OCI-M2 (cell line): ENCODE measurements at regions not wholly inside any gene's neighbourhood (a gene's known extent, or its start where the extent isn't known, plus 50 kb on each side); places are given as distances from the start of the nearest gene placed in this dataset.

Experiments
- DNase-seq: peaks from one replicate; lab custom pipeline; 2025; ENCODE audit not compliant: unreplicated experiment; lab: John Stamatoyannopoulos, UW

DNA sequence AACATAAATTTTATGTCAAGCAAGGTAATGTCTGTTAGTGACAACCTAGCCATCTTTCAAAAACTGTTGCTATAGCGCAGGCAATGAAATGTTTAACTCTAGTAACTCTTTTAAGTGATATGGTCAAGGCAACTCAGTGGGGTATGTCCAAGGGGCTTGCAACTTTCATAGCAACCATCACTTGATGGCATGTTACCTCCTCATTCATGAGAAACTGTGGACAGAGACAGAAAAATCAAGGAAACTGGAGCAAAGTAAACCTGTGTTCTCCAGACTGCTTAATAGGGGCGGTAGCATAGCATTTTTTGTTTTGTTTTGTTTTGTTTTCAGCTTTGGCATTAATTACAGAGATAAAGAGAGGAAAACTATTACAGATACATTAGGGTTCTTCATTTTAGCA is 1456.8 kb upstream of the AGA start:
- DNase-seq: no peak

DNA sequence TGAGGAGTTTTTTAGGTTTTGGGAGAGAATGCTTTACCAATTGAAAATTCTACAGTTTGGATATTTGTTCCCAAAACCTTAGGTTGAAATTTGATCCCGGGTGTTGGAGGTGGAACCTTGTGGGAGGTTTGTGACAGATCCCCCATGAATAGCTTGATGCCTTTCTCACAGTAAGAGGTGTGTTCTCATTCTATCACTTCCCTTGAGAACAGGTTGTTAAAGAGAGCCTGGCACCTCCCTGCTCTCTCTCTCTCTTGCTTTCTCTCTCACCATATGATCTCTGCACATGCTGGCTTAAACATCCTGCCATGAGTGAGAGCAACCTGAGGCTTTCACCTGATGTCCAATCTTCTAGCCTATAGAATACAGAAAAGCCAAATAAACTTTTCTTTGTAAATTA is 1475.5 kb upstream of the AGA start:
- no peak for DNase-seq

DNA sequence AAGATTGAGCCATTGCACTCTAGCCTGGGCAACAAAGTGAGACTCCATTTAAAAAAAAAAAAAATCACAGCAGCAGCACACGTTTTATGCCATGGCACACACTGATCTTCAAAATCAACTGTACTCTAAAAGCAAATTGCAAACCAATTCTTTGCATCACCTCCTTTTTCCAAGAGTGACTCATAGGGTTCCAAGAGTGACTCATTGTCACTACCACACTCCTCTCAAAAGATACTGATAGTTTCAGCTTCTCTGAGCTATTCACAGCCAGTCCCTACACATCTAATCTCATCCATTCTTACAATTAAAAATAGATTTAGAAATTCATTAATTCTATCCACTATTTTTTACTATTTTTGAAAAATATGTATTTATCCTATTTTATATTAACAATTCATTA is 1494.9 kb upstream of the AGA start:
- no peak for DNase-seq

DNA sequence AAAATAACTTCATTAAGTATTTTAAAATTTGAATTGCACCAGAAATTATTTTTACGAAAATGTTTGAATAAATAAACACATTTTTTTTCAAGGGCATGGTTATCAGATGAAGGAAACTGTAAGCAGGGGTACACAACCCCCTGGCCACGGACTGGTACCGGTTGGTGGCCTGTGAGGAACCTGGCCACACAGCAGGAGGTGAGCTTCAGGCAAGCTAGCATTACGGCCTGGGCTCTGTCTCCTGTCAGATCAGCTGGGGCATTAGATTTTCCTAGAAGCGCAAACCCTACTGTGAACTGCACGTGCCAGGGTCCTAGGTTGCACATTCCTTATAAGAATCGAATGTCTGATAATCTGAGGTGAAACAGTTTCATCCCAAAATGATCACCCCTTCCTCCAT is 1499.7 kb upstream of the AGA start:
- DNase-seq: no peak

DNA sequence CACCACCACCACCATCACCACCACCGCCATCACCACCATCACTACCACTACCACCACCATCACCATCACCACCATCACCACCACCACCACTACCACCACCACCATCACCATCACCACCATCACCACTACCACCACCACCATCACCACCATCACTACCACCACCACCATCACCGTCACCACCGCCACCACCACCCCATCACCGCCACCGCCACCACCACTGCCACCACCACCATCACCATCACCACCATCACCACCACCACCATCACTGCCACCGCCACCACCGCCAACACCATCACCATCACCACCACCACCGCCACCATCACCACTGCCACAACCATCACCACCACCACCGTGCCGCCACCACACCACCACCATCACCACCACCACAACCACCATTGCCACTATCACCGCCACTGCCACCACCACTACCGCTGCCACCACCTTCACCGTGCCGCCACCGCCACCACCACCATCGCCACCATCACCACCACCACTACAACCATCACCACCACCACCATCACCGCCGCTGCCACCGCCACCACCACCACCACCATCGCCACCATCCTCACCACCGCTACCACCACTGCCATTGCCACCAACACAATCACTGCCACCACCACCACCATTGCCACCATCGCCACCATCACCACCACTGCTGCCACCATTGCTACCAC is 1511.3 kb upstream of the AGA start:
- no peak for DNase-seq

DNA sequence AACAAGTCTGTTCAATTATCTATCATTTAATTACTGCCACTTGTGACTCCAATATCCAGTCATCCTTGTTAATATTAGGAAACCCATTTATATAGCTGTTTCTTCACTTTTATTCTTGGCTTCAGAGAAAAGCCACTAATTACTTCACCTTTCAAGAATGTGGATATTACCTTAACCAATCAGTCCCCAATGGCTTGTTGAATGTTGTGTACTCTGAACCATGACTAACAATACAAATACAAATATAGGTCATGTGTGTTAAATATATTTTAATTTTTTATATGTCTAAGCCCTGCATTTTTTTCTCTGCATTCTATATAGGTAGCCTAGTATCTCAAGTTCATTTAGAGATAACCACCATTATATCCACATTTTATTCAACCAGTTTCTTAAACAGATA is 1513.4 kb upstream of the AGA start:
- DNase-seq: no peak

DNA sequence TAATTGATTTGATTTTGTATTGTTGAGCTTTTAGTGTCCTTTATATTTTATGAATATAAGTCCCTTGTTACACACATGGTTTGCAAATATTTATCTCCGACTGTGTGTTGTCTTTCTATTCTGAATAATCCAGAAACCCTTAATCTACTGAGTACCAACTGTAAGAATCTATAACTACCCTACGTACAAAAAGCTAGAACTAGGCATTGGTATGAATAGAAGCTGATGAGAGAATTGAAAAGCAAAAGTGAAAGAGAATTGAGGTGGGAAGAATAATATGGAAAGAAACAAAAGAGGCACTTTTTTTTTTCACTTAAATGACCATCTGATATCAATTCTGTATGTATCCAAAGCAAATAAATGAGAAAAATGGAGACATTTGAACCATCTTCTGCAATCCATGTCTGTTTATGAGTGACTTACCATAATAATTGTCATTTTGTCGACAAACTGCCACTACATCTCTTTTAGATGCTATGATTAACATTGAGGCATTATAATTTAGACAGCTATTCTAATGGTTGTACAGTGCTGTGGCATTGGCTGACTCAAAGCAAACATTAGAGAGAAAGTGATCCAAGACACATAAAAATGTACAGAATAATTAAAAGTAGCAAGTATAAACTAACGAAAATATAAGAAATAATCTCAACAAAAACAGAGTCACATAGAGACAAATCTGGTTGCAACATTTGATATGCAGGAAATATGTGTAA is 1516.6 kb upstream of the AGA start:
- no peak for DNase-seq

DNA sequence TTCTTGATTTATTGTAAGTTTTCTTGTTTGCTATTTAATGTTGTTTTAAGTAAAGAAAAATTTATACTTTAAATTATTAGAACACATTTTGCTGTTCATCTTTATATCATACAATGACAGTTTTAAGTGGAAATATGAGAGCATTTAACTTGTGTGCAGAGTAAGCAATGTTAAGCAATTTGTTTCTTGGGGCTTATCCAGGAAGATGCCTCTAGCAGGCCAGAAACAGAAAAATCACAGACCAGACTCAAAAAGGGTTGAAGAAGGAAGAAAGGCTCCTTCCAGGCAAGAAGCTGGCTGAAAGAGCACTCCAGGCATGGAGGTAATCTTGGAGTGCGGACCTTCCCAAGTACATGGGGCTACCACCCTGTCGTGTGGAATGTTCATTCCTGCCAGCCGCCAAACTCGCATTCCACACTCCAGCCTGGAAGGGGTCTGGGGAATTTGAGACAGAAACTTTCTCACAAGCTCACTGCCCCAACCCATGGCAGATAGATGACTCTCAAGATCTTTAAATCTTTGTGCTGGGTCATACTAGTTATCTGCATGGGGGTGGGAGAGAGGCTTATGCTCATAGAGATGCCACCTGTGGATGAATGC is 1521.3 kb upstream of the AGA start:
- DNase-seq: no peak

DNA sequence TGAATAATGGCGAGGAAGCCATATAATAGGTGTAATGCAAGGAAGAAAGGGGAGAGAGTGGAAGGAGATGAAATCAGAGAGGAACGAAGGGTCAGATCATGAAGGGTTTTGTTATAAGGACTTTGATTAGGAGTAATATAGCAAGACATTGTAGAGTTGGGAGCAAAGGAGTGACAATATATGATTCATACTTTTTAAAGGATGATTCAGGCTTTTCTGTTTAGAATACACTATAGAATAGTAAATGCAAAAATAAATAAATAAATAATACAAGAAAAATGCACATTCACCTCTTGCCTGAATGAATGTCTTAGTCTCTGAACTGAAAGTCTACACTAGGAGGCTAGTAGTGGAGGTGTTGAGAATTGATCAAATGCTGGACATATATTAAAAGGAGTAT is 1524.4 kb upstream of the AGA start:
- no peak for DNase-seq

DNA sequence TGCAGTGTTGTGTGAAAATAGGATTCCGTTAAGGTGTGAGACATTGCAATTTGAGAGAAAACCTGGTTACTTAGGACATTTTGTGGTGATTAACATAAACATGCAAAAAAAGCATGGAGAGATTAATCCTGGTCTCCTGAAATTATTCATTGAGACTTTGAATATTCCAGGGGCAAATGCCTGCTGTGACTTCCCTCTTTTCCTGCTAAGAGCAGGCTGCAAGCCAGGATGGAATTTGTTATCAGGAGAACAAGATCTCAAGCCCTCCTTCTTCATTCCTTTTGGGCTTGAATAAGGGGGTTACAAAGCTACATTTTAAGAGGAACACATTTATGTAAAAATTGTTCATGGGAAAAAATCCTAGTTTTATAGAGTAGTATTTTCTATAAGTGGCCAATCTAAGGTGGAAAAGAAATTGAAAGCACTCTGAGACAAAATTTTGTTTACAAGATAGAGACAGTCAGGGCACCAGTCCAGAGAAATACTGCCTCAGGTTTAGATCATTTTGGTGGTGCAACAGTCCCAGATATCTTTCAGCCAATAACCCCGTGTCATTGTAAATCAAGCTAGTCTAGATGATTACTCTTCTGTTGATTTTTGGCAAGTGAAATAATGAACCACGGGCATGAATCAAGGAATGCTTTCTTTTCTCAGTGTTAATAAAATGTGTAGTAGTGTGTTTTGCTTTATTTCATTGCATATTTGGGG is 1528.3 kb upstream of the AGA start:
- DNase-seq: no peak

DNA sequence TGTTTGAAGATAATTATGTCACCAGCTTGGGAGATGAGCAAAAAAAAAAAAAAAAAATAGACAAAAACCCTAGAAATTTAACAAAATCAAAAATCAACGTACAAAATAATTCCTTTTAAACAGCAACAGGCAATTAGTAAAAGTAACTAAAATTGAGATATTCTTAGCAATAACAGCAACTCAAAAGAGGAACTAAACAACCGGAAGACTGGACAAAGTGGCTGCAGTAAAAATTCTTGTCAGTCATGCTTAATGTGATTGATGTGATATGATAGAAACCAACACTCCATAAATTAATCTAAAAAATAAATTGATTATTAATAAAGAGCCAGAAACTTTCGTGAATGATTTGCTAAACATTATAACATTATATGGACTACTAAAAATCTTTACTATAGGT is 1534.6 kb upstream of the AGA start:
- no peak for DNase-seq

DNA sequence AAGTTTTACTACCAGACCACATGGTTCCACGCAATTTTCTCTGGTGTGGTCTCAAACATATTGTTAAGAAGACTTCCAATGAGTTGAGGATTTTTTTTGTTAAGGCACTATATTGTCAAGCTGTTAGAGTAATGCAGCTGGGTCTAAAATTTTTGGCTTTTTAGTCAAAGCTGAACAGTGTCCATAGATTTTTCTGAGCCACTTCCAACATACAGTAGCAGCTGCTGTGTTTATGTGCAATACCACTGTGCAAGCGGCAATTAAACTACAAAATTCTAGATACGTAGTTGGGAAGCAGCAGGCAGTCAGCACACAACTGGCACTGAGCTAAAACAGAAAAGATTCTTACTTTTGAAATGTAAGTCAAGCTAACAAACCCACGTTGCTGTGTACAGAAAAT is 1551.1 kb upstream of the AGA start:
- DNase-seq: no peak

DNA sequence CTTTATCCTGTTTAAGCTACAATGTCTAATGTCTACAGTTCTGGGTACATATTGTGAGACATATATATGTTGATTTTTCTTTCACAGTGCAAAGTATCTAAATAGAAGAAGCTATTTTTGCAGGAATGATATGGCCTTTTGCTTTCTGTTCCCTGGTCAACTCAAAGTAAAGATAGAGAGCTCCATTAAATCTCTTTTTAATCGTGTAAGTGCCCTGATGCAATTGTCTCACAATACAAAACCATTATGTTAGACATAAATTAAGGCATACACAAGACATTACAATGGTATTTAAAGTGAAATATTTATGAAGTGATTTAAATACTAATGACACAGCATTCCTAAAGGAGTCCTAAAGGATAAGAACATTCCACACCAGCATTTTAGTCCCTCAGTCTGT is 1559.7 kb upstream of the AGA start:
- DNase-seq: no peak

DNA sequence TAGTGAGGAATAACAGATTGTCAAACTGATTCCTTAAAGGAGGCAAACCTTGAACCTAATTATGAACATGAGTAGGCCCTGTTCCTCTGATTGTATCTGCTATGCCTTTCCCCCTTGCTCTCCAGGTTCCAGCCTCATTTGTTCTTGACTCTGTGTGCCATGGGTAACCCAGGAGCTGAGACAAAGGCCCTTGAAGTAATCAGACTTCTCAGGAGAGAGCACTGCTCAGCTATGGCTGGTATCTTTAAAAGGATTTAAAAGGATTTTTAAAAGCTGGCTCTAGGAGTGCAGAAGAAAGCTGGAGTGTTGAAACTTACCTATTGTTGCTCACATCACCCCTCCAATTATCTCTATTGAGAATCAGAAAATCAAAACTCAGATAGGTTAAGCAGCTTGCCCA is 1565.5 kb upstream of the AGA start:
- DNase-seq: no peak

DNA sequence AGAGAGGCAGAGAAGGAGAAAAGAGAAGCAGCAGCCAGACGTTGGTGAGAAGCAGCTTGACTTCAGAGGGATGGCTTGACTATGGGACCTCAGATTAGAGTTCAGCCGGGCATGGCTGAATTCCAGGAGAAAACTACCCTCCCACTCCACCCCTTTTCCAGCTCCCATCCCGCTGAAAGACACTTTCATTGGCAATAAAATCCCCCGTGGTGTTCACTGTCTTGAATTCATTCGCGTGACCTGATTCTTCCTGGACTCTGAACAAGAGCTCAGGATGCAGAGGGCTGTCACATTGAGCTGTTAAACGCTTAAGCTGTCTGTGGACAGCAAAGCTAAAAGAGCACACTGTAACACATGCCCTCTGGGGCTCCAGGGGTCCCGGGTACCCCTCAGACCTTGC is 1575.3 kb upstream of the AGA start:
- no peak for DNase-seq

DNA sequence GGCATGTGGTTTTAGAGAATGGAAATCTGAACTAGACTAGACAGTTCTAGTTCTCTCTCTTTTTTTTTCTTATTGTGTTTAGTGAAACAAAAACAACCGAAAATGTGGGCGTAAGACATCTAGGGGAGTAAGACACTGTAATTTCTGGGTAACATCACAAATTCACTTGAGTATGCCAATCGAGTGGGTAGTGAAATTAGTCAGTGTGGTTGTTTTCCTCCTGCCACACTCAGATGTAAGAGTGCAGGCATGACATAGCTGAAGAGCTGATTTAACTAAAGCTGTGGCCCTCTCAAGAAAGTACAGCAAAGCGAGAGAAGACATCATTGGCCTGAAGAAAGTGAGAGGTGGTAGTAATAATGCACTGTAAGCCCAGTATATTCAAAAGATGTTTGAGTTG is 1585.3 kb upstream of the AGA start:
- DNase-seq: no peak

DNA sequence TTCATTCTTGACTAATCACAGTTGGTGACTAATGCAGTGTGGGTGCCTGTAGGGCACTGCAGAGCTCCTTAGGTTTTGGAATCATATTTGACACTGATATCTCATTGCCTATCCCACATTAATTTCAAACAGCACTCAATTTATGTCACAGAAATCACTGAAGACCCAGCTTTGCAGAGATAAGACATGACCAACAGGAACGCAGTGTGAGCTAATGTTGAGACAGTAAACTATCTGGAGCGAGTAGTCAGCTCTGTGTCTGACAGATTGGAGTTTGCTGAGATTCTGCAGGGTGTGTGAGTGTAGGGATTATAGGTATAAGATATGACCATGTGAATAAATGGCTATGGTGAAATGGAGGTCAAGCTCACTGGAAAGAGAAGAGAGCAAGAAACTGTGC is 1586.1 kb upstream of the AGA start:
- no peak for DNase-seq

DNA sequence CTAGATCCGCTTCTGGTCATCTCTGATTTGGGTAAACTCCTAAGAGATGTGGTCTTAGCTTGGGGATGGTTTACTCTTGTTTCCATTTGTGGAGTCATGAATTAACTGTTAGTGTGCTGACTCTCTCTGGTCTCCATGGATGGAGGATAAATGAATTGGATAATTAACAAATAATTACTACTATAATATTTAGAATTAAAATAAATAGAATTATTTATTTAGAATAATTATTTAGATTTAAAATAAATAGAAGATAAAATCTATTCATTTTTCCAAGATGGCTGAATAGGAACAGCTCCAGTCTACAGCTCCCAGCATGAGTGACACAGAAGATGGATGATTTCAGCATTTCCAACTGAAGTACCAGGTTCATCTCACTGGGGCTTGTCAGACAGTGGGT is 1587.4 kb upstream of the AGA start:
- no peak for DNase-seq

DNA sequence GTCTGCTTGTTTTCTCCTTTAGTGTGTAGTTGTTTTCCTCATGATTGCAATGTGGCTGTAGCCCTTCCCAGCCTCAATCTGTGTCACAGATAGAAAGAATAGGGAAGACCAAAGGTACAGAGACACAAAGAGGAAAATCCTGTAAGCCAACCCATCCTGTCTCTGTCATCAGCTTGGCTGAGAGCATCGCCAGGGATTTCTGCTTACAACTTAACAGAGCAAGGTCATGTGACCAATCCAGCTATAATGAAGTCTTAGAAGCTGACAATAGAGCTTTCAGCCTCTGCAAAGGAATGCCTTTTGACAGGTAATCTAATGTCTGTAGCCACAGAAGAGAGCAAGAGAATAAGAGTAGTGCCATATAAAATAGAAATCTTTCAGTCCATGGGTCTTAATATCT is 1598.0 kb upstream of the AGA start:
- DNase-seq: no peak

DNA sequence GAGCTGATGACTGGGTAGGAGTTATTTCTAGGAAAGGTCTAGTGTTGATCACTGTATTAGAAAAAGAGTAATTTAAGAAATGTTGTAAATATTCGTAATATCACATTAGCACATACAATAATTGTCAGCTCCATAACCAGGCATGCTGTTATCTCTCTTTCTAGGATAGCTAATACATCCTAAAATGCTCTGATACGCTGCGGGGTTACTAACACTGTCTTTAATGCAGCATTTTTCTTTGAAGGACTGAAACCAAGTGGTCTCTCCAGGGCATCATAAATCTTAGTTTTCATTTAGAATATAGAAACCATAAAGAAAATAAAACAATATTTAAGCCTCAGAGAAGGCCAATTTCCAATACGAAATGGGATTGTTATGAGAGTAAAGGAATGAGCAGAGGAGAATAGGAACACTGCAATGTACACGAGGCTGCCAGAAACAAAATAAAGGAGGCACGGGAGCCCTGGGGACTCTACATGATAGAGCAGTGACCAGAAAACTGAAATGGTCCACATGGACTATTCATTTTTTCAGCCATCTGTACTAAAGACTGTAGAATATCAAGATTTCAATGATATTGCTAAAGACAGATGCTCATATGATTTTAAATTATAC is 1606.7 kb upstream of the AGA start:
- no peak for DNase-seq

DNA sequence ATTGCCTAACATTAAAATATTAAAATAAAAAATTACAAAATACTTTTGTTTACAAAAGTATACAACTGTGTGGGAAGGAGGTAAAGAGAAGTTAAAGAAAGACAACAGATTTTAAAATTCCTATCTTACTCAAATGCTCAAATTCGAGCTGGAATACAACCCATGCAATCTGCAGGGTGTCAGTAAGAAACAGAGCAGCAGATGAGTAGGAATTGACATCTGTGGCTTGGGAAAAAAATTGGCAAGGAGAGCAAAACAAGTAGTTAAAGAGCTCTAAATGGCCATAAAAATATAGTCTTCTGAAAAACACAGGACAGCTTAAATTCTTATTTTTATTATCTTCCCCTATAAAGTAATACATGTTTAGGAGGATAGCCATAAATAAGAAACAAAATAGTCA is 1609.0 kb upstream of the AGA start:
- no peak for DNase-seq

DNA sequence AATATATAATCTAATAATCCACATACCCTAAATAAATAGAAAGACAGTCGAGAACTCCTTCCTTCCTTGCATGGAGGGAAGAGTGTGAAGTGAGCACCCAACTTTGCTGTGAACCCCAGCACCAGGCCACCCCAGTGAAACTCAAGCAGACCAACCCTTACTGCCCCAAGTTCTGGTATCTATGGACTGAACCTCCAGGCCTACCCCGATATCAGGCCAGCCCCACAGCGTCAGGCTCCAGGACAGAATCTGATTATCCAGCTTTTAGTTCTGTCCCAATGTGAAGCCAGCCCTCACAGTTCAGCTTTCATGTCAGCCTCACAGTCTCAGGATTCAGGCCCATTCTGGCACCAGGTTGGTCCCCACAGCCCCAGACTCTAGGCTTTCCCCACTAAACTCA is 1617.2 kb upstream of the AGA start:
- no peak for DNase-seq
